ENCODE measurements at regions not wholly inside any gene's neighbourhood (a gene's known extent, or its start where the extent isn't known, plus 50 kb on each side); places are given as distances from the start of the nearest gene placed in this dataset.

DNA sequence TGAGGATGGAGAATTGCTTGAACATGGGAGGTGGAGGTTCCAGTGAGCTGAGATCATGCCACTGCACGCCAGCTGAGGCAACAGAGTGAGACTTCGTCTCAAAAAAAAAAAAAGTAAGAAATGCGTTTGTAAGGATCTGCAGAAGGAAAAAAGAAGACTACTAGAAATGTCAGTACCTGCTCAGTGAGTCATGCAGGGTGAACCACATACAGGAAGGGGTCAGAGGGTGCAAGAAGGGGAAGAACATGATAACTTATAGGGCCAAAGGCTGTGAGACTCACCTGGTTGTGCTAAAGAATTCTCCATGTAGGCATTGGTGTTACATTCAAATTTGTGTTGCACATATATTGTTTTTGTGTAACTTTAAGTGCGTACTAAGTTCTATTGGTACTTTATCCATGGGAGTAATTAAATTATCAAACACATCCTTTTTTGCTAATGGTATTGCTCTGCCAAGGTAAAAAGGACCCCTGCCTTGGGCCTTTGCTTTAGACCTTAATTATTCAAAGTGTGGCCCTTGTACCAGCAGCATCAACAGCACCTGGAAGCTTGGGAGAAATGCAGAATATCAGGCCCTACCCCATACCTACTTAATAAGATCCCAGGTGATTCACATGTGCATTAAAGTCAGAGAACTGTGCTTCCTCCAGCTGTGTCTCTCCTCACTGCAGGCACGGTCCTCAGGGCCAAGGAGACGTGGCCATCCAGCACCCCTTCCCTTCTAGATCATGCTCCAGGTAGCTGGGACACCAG lies 96.4 kb upstream of the PPP2R5A start:
- no peak for ATAC-seq (ENCODE audit: low FRiP score in 2 of 2)
- no peaks in the 10 kb centered on the region for H3K27me3 ChIP-seq
- no peaks in the 10 kb centered on the region for H3K36me3 ChIP-seq
- no peaks in the 10 kb centered on the region for H3K9me3 ChIP-seq
- H3K4me3 ChIP-seq = no peak overlapping the region
- 86 to 90% methylated on average over 4 to 6 of the region's 6 CpGs for WGBS, 2 donors
- peaks cover 22 to 36% (median 26%) of the 10 kb centered on the region in 4 donors for H3K4me1 ChIP-seq
- peak overlapping the region; percentile 28 to 65 (median 51) for H3K27ac ChIP-seq
- TF ChIP-seq EP300 (IDR thresholded peaks at IDR 0.05) = no peak
- no peak for TF ChIP-seq POLR2A (IDR thresholded peaks at IDR 0.05)
- no peak for TF ChIP-seq CTCF (IDR thresholded peaks at IDR 0.05)
- TF ChIP-seq POLR2AphosphoS5 (IDR thresholded peaks at IDR 0.05) = no peak
- DNase-seq = no peak

DNA sequence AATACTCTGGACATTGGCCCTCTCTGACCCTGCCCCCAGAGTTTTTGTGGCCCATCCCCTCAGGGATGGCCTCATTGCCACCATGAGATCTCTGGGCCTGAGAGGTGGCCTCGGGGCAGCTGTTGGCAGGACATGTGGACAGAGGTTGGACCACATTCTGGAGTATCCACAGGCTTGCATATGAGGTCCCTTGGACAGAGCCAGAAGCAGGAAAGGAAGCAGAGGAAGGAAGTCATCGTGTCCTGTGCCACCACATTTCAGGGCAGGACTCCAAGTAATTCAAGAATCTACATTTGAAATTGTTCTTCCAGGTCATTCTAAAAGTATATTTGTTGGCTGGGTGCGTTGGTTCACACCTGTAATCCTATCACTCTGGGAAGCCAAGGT lies 95.9 kb upstream of the PPP2R5A start:
- Histone ChIP-seq H3K4me3 (no peak overlapping the region), H3K27ac (peak overlapping the region in 3 of 4 donors; percentile 28 to 65 (median 47))

DNA sequence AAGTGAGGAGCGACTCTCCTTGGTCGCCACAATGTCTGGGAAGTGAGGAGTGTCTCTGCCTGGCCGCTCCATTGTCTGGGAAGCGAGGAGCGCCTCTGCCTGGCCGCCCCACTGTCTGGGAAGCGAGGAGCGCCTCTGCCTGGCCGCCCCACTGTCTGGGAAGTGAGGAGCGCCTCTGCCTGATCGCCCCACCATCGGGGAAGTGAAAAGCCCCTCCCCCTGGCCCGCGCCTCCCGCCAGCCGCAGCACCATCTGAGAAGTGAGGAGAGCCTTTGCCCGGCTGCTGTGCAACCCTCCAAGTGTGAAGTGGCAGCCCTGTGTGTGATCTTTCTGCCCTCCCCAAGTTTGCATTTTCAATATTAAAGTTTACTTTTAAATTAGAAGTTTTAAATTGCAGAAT lies 95.0 kb upstream of the PPP2R5A start:
- Histone ChIP-seq H3K27ac (peak overlapping the region in 1 of 4 donors; percentile 49), H3K27me3 (no peaks in the 10 kb centered on the region), H3K36me3 (no peaks in the 10 kb centered on the region), H3K4me3 (no peak overlapping the region), H3K4me1 (peaks cover 22 to 36% (median 26%) of the 10 kb centered on the region in 4 donors), H3K9me3 (no peaks in the 10 kb centered on the region)
- DNase-seq (peak in 1 of 2 donors; percentile 63), ATAC-seq (ENCODE audit: low FRiP score in 2 of 2) (no peak)
- TF ChIP-seq POLR2A (IDR thresholded peaks at IDR 0.05) = no peak
- no peak for TF ChIP-seq POLR2AphosphoS5 (IDR thresholded peaks at IDR 0.05)
- no peak for TF ChIP-seq CTCF (IDR thresholded peaks at IDR 0.05)
- no peak for TF ChIP-seq EP300 (IDR thresholded peaks at IDR 0.05)
- 69 to 86% methylated on average over 7 to 15 of the region's 17 CpGs for WGBS, 2 donors

More for the DNA sequence above, 95.9 kb upstream of the PPP2R5A start:
- H3K9me3 ChIP-seq = no peaks in the 10 kb centered on the region
- WGBS, 2 donors = 27 to 28% methylated on average over 2 of the region's 3 CpGs
- peaks cover 22 to 36% (median 26%) of the 10 kb centered on the region in 4 donors for H3K4me1 ChIP-seq
- no peak for TF ChIP-seq POLR2A (IDR thresholded peaks at IDR 0.05)
- no peak for TF ChIP-seq CTCF (IDR thresholded peaks at IDR 0.05)
- TF ChIP-seq EP300 (IDR thresholded peaks at IDR 0.05) = peak in 2 of 4 donors; percentile 75 to 76
- TF ChIP-seq POLR2AphosphoS5 (IDR thresholded peaks at IDR 0.05) = peak; percentile 62 to 76
- no peaks in the 10 kb centered on the region for H3K36me3 ChIP-seq
- DNase-seq (no peak), ATAC-seq (ENCODE audit: low FRiP score in 2 of 2) (peak in 1 of 2 donors; percentile 63)
- no peaks in the 10 kb centered on the region for H3K27me3 ChIP-seq

GRCh38 chr1:212192261-212192998 lies 92.8 kb upstream of the PPP2R5A start:
- DNase-seq (no peak), ATAC-seq (ENCODE audit: low FRiP score in 2 of 2) (no peak)
- Histone ChIP-seq H3K4me1 (peaks cover 11 to 25% (median 18%) of the 10 kb centered on the region in 4 donors), H3K36me3 (no peaks in the 10 kb centered on the region), H3K4me3 (no peak overlapping the region), H3K27me3 (no peaks in the 10 kb centered on the region), H3K27ac (no peak overlapping the region), H3K9me3 (no peaks in the 10 kb centered on the region)
- TF ChIP-seq POLR2A (IDR thresholded peaks at IDR 0.05) (no peak), CTCF (IDR thresholded peaks at IDR 0.05) (no peak), EP300 (IDR thresholded peaks at IDR 0.05) (no peak), POLR2AphosphoS5 (IDR thresholded peaks at IDR 0.05) (no peak)
- WGBS, 2 donors = 39 to 96% methylated on average over 2 of the region's 2 CpGs
